Body of pancreas (tissue), 4 donors: ENCODE measurements at regions not wholly inside any gene's neighbourhood (a gene's known extent, or its start where the extent isn't known, plus 50 kb on each side); places are given as distances from the start of the nearest gene placed in this dataset.

Source experiments
- POLR2A ChIP-seq, 3 donors: fragments of 450-650 bp; IDR thresholded peaks; one replicate each; pipeline ENCODE4 v1.6.1; 2016; ENCODE audit warnings: antibody characterized with exemption in 3 of 3, mild to moderate bottlenecking in 2 of 3
- TF ChIP-seq, protein P1 (sequence below), 7 experiments: fragments of 450-650 bp in 4 of 7; fragments of 200-600 bp in 3 of 7; sonication (generic) in 3 of 7; IDR thresholded peaks; one replicate each; pipeline ENCODE4 v1.5.1; 2016 to 2019; ENCODE audit warnings: antibody characterized with exemption in 7 of 7

DNA sequence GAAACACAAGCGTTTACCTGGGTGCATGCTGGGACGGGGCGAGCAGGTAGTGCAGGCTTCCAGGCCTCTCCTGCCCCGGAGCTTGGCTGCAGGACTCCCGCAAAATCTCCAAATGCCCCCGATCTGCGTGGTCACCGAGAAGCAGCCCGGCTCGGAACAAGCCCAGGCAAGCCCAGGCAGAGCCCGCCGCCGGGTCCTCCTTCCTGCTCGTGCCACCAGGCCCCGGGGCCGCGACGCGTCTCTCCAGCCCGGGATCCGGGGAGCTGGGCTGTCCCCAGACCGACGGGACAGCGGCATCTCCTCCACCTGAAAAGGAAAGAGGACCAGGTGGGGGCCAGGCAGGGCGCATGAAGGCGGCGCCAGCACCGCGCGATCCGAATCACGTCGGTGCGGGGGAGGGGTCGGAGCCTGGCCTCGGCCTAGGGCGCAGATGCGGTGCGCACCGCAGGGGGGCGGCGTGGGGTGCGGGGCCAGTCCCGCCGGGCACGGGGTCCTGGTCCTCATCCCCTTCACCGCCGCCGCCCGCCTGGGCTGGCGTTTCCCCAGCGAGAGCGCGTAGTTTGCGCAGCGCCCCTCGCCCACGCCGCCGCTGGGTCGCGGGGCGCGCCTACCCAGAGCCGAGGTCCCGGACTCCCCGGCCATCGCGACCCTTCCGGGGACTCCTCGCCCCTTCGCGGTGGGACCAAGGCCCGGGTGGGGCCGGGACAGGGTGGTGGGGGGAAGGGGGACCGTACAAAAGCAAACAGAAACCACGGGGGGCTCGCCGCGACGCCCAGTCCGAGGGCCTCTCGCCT lies 52.4 kb upstream of the H6PD start:
- TF ChIP-seq, protein P1, sequence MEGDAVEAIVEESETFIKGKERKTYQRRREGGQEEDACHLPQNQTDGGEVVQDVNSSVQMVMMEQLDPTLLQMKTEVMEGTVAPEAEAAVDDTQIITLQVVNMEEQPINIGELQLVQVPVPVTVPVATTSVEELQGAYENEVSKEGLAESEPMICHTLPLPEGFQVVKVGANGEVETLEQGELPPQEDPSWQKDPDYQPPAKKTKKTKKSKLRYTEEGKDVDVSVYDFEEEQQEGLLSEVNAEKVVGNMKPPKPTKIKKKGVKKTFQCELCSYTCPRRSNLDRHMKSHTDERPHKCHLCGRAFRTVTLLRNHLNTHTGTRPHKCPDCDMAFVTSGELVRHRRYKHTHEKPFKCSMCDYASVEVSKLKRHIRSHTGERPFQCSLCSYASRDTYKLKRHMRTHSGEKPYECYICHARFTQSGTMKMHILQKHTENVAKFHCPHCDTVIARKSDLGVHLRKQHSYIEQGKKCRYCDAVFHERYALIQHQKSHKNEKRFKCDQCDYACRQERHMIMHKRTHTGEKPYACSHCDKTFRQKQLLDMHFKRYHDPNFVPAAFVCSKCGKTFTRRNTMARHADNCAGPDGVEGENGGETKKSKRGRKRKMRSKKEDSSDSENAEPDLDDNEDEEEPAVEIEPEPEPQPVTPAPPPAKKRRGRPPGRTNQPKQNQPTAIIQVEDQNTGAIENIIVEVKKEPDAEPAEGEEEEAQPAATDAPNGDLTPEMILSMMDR (IDR thresholded peaks at IDR 0.05): peak in 2 of 7 experiments; percentile 11 to 32
- TF ChIP-seq POLR2A (IDR thresholded peaks at IDR 0.05): peak; percentile 24 to 51 (median 34)
